NCI-H1694 (cell line): ENCODE measurements at regions not wholly inside any gene's neighbourhood (a gene's known extent, or its start where the extent isn't known, plus 50 kb on each side); places are given as distances from the start of the nearest gene placed in this dataset.

ENCODE experiments used
- DNase-seq: peaks from one replicate; lab custom pipeline; 2025; lab: John Stamatoyannopoulos, UW

DNA sequence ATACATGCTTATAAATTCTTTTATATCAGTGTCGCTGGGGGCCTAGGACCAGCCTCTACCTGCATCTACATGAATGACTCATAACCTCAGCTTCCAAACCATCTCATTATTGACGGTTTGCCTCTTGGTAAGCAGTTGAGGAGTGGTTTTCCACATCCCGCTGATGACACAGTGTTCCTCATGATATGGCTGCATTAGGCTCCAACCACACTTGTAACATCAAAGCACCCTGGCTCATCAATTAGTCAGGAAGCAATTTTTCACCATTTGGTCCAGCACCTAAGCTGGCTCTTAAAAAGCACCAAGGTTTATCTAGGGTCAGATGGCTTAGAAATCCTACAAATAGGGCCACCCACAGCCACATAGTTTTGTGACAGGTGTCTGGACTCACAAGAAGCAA, 402.4 kb downstream of the ARHGEF28 start:
- DNase-seq, result no peak

DNA sequence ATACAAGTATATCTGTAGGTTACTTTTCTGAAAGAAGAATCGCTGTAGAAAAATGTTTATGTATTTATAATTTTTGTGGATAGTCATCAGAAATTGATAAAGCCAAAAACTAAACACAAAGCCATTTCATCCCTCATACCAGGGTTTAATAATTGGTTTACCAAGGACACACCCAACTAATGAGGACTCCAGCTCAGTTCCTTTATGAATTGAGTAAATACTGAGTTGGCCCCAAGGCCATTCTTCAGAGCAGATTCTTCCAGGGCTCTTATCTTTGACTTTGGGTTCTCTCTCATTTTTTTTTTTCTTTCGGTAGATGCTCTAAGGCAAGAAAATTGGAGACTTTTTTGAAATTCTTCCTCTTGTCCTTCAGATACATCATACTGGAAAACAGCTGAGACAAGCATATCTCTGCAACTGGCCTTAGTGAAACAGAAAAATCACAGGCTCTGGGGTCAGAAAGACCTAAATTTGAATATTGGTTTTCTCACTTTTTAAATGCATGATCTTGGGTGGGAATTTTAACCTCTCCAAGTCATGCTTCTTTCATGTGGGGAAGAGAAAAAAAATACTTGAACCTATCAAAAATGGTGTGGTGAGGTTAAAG, 401.8 kb downstream of the ARHGEF28 start:
- DNase-seq, result no peak

DNA sequence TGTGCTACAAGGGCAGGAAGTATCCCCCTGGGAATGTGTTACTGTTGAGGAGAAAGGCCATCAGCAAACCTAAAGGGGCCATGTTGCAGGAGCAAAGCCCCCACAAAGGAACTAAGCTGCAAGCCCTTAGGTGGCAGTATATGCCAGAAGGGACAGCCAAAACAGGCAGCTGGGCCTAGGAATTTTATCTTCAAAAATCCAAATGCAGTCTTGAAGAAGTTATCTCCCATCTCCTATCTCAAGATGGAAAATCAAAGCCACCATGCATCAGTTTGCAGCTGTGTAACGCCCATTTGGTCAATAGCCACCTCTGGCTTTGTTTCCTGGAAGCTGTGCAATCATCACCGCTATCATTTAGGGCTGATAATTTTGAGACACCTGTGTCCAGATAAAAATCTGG, 400.3 kb downstream of the ARHGEF28 start:
- no peak for DNase-seq

DNA sequence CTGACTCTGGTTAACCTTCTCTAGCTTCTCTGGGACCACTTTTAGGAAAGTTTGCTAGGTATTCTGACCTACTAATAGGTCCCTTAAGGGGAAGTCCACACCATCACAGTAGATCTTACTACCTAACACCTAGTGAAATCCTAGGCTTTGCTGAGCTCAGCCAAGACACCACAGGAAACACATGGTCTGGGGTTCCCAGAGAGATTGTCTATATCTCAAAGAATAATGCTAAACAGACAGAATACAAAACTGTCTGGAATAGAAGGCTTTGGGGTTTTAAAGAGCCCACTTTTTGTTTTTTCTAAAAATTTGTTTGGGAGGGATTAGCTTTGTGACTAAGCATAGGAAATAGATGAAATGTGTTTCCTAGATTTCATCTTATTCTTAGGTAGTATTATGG, 395.1 kb downstream of the ARHGEF28 start:
- DNase-seq, result no peak

DNA sequence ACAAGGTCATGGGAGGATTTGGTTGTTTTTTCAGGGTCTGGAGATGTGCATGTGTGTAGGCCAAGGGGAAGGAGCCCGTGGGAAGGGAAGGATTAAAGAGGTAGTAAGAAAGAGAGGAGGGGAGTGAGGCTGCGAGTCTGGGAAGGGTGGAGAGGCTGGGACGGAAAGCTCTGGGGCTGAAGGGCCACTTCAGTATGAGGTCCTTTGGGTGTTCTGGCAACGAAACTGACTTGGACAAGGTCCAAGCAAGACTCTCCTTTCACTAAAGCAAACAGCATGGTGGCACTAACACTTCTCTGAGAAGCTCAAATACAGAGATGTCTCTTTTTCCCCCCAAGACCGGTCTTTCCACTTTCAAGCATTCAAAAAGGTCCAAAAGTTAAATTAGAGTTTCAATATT, 394.5 kb downstream of the ARHGEF28 start:
- DNase-seq, result no peak

DNA sequence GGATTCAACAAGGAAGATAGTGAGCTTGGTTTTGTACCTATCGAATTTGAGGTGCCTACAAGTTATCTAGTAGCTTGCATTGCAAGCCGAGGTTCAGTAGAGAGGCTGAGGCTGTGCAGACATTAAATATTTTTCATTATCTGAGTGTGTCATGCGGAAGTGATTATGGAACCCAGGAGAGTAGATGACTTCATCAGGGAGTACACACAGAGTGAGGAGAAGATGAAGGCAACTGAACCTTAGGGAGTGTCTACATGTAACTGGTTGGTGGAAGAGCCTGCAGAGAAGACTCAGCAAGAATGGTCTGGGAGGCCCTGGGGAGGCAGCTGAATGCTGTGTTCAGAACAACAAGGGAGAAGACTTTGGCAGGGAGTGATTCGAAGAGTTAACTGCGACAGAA, 393.9 kb downstream of the ARHGEF28 start:
- DNase-seq, result no peak

DNA sequence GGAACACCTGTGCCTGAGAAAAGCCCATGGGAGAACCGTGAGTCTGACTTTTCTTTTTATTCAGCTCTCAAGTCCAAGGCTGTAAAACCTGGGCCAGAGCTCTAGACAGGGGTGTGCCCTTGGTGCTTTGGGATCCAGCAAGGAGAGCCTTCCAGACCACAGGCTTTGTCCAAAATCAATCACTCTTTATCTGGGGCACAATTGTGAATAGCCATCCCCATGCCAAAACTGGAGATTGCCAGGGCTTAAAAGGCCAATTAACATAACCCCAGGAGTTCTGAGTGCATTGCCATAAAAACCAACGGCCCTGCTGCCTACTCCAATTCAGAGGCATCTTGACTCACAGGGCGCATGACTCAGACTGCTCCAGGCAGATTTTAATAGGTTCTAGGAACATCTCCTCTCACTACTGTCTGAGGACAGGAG, 391.8 kb downstream of the ARHGEF28 start:
- DNase-seq, result no peak

DNA sequence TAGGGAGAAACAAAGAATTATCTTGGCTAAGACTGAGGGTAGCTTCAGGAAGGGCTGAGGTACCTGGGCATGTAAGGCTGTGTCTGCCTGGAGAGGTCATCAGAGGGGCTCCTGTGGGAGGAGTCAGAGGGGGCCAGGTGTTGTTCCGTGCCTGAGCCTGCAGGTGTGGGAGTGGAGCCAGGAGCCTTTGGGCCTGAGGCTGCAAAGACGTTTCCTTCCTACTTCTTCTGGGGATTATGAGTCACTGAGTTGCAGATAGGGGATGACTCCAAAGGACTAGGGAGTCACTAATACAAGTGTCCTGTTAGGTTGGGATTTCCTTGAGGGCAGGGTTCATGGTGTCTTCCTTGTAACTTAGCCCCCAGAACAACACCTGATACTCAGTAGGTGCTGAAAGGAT, 391.1 kb downstream of the ARHGEF28 start:
- DNase-seq, result no peak

DNA sequence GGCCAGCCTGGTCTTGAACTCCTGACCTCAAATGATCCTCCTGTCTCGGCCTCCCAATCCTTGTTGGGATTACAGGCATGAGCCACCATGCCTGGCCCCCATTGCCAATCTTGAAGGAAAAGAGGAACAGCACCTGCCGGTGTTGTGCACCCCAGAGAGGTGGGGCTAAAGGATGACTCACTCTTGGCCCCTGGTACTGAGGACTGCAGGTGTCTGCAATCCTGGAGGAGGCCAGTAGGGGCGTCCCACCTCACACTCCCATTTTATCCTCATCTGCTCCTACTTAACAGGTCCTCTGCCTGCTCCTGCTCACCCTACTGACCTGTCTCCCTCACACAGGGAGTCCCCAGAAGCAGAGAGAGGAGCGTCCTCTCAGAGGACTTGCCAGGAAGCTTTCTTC, 390.4 kb downstream of the ARHGEF28 start:
- no peak for DNase-seq

DNA sequence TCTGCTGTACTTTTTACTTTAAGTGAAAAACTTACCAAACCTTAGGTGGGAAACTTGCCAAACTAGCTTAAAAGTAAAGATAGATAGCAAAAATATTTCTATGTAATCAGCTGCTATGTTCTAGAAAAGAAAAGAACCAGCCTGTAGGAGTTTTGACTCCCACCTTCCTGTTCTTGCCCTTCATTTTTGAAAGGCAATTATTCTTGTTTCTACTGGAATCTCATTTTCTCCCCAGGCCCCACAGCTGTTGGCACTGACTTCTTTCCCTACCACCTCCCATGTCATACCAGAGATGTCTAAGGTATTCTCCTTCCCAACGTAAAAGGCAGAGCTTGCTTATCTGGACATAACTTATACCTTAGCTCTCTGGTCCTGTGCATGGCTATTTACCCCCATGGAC, 389.7 kb downstream of the ARHGEF28 start:
- no peak for DNase-seq

DNA sequence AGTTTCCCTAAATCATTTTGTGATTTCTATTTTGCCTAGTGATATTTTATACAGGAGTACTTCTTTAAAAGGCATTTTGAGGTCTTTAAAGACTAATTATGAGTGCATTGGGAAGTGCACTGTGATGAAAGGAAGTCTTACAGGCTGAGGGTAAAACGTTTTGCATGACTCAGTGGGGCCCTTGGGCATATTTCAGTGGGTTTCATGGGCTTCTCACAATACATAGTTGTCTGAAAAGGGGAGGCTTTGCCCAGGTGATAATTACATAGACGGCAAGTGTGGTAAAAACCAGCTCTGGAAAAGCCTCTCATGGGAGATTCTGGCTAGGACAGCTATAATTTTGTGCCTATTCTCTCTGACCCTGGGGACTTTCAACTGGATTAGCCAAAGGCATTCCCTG, 387.2 kb downstream of the ARHGEF28 start:
- no peak for DNase-seq

DNA sequence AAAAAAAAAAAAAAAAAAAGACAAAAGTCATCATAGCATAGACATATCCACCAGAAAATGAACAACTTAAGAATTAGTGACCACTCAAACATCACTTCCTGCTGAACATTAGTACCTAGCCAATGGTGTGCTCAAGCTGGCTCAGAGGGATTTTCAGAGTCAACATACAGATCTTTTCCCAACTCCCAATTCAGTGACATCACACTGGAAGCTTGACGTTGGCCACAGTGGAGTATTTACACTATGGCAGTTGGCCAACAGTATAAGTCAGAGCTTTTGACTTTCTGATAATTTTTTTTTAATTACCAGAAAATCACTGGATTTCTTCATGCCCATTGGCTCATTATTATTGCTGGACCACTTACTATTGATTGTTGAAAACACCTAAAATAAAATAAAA, 383.5 kb downstream of the ARHGEF28 start:
- DNase-seq, result no peak

DNA sequence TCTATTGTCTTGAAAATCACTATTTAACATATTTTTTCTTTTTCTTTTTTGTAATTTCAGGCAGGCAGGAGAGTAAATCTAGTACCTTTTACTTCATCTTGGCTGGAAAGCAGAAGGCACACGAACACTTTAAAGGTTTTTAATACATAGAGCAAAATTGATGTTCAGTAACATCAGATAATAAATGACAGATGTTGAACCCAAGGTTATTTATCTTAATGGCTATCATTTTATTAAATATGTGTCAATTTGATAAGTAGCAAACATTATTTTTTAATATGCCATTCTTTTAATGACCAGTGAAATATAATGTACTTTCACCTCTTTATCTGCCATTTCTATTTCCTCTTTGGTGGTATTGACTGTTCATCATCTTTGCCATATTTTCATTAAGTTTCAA, 381.2 kb downstream of the ARHGEF28 start:
- DNase-seq, result no peak

DNA sequence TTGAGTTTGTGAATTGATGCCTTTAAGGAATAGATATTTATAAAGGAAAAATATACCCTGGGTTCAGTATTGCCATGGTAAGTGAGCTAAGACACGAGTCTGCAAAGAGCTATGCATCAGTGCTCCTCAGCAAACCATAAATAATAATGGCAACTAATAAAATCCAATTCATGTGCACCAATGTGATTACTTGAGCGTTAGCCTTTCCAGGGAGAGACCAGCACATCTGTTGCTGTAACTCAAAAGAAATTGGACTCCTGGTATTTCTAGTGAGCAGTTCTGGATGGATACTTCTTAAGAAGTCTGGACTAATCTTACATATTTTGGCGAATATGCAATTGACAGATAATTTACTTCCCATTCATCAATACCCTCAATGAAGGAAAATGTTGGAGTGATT, 373.3 kb downstream of the ARHGEF28 start:
- no peak for DNase-seq

DNA sequence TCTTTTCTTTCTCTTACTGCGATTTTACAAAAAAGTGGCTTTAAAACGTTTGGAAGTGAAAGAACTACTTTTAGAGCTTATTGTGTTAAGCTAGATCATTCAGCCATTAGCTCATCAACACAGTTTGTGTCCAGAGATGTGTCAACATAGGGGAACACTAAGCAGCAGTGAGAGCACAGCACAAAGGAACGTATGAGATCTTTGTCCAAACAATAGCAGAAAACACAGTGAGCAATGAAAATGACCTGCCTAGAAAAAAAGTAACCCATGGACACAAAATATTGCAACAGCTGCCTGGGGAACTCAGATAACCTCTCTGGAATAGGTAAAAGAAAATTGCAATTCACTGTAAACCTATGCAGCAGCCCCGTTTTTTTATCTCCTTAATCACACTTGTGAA, 372.5 kb downstream of the ARHGEF28 start:
- DNase-seq, result no peak

DNA sequence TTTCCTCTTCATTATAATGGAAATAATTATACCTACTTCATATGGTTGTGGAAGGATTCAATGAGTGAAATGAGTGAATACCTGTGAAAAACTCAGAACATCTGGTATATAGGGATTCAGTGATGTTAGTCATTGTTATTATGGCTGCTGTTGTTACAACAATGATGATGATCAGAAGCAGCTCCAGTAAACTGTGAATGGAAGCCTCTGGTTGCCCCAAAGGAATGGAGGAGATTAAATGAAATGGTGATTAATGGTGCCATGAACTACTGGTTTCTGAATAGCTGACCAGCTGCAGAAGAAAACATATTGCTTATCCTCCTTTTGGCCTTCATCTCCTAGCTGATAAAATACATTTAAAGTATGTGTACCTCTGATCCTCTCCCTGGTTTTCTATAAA, 372.0 kb downstream of the ARHGEF28 start:
- no peak for DNase-seq

DNA sequence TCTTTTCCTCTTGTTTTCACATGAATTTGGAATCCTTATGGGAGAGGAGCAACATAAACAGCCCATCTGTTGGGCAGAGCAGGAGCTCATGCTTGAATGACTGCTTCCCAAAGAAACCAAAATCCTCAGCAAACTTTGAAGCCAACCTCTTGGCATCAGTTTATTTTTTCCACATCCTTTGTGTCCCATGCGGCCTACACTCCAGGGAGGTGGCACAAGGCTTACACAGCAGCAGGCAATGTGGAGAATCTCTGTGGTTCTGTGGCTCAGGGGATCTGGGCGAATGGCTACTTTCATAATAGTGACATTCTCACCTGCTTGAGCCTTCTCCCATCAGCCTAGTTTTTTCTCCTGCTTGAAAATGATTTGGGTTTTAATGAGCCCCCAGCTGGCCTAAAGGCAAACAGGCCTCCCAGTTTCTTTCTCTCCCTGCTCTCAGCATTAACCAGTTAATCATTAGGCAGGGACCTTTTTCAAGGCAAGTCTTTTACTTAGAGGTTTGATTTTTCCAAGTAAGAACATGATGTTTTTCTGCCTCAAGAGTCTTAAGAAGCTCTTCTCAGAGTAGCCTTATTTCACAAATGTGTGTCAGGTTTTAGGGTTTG, 370.3 kb downstream of the ARHGEF28 start:
- DNase-seq, result no peak

DNA sequence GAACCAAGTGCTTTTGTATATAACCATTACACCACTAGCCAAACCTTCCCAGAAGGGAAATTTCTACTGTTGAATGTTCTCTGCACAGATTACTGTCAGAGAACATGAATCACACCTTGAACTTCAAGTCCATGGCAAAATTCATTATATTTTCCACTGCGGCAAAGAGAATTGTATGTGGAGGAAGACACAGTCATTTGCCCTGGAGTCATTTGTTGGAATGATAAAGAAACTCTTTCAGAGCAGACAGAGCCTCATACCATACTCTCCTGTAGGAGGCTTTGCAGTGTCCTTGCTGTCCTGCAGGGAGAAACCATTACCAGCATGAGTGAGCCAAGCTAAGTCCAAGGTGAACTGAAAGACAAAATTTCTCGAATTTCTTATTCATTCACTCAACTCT, 369.0 kb downstream of the ARHGEF28 start:
- no peak for DNase-seq
